Stimulated activated CD8-positive, alpha-beta memory T cell treated with anti-CD3 and anti-CD28 coated beads, Interleukin-2, amount 100 ng/mL, for 1 hour (primary cell): ENCODE measurements at regions not wholly inside any gene's neighbourhood (a gene's known extent, or its start where the extent isn't known, plus 50 kb on each side); places are given as distances from the start of the nearest gene placed in this dataset.
"Not testable (repeated sequence)": the region's sequence is repeated elsewhere in the genome, so short reads cannot be mapped to it uniquely, and the experiment has no call there.

Source experiments
- DNase-seq, 2 donors: peaks; one replicate each; pipeline ENCODE4 v3.0.0-alpha.2; 2020; ENCODE audit warnings: low read depth in 2 of 2

GRCh38 chr4:53959343-53960120, 104.9 kb downstream of the CHIC2 start:
- DNase-seq = no peak

GRCh38 chr4:53956454-53956853, 108.0 kb downstream of the CHIC2 start:
- DNase-seq = no peak

- DNase-seq = no peak
Observed at GRCh38 chr4:53956053-53956452, 108.4 kb downstream of the CHIC2 start.

DNA sequence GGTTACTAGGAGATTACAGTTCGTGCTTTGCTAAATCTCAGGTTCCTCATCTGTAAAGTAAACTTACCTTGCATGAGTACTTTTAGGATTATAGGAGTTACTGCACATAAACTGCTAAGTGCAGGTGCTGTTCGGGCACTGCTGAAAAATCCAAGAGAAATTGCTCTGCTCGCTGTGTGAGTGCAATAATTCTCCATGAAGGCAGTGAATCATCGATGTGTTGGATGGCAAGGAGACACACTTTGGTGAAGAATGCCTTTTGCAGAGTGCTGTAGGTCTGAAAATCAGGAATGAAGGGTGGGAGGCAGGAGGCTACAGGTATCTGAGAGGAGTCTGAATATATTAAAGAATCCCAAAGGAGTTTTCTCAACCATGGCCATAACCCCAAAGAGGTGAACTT, 113.0 kb downstream of the CHIC2 start:
- DNase-seq = no peak

GRCh38 chr4:53943345-53944085, 120.9 kb downstream of the CHIC2 start:
- no peak for DNase-seq

GRCh38 chr4:53942712-53943111, 121.7 kb downstream of the CHIC2 start:
- DNase-seq = no peak

GRCh38 chr4:53941331-53941730, 123.1 kb downstream of the CHIC2 start:
- no peak for DNase-seq

GRCh38 chr4:53939892-53940291, 124.5 kb downstream of the CHIC2 start:
- DNase-seq = not testable (repeated sequence)

DNA sequence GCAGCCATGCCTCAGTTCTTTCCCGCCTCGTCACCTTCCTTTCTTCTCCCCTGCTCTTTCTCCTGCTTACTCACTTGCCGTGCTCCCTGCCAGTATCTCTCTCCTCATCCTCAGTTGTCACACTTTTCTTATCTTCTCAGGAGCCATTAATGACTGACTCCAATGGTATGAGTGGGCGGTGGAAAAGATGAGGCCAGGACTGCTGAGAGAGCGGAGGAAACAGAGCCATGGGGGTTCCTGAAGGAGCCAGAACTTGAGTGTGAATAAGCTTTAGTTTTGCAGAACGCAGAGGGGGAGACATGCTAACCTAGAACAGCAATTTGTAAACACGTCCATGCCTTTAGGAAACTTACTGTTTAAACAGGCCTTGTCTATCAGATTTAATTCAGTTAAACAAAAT, 126.5 kb downstream of the CHIC2 start:
- DNase-seq = no peak

DNA sequence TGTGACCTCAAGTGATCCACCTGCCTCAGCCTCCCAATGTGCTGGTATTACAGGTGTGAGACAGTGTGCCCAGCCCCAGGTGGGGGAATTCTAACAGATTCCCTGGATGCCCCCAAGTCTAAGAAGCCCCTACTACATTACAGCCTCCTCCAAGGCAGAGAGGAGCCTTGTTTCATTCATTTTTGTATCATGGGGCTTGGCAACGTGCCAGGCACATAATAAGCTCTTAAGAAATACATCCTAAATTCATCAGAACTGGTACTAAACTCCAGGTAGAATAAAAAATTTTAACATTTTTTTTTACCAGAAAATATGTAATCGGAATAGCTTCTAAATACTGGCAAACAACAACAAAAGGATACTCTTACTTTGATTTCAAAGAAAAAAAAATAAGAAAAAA, 127.1 kb downstream of the CHIC2 start:
- no peak for DNase-seq

DNA sequence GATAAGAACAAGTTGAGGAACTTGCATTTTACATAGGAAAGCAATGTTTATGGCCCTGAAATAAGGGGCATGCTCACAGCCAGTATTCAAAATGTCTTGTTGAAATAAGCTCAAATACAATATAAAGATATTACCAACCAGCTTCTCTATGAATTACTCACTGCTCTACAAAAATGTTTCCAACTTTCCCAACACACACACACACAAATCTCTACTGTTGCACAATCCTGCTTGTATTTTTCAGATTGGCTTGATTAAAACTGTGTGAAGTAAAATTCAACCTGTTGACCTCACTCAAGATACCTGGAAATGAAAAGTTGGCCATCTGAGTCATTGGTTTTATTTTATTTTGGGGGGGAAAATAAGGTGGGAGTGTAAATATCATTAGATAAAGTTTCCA, 128.6 kb downstream of the CHIC2 start:
- DNase-seq = no peak

GRCh38 chr4:53932796-53933610, 131.4 kb downstream of the CHIC2 start:
- DNase-seq = no peak

DNA sequence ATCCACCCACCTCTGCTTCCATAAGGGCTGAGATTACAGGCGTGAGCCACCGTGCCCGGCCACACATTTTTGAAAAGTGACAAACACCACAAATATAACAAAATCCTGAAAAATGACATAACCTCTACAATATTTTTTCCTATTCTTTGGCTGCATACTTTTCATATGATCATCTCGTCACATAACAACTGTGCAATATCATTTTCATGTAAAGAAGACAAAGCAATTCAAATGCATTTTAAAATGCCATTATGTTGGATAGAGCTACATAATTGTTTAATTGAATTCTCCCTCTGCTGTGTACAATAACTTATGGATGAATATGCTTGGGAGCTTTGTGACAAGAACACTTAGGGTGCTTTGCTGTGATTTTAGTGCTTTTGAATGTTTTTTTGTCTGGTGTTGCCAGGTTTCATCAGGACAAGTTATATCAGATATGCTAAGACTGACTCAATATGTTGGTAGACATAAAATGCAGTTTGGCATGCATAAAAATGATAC, 132.9 kb downstream of the CHIC2 start:
- no peak for DNase-seq

DNA sequence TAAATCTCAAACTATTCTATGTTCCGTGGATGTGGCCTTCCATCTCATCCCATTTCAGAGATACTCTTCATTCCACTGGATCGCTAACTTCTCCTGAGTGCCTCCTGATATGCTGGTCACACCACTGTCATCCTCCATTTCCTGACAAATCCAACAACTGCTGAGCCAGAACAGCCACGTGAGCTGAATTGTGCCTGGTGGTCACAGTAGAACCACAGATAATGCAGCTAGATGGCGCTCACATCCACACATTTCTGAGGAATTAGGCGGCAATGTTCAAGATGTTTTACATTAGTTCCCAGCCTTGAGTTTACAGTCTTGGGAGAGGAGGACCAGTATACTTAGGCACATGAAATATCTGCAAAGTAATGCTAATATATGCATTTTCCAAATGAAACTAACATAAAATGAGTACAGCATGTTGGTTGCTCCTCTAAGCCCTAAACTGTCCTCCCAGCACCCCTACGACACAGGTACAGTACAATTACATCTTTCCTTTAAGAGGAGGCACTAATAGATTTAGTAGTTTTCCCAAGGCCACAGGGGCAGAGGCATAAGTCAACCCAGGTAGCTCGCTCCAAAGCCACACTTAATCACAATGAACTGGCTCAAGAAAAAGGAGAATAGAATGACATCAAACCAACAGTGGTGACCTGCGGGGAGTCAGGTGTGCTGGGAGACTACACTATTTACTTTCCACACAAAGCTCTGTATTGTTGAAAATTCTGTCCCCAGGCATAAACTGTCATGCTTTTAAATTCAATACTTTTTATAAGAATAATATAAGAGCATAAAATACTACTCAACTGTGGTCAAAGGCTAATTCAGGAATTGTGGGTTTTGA, 134.2 kb downstream of the CHIC2 start:
- DNase-seq = peak in 1 of 2 donors; percentile 21

DNA sequence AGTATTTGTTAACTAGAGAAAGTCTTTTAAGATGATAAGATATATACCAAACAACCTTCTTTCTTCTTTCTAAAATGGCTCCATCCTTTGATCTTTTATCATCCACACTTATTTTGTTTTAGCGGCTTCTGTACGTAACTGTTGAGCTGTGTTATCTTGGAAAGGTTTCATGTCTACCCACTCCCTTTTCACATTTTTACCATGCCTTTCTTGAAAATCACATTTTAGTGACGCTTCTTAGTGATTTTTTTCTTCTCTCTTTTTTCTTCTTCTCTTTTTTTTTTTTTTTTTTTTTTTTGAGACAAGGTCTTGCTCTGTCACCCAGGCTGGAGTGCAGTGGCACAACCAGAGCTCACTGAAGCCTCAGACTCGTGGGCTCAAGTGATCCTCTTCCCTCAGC, 135.1 kb downstream of the CHIC2 start:
- DNase-seq = no peak

DNA sequence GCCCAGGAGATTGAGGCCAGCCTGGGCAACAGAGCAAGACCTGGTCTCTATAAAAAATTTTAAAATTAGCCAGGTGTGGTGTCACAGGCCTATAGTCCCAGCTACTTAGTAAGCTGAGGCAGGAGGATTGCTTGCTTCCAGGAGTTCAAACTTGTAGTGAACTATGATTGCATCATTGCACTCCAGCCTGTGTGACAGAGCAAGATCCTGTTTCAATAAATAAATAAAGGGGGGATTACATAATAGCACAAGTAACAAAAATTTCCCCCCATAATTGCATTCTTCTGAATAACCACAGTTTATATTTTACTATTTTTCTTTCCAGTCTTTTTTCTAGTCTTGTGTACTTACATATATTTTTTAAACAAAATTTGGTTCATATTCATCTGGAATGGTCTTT, 135.6 kb downstream of the CHIC2 start:
- no peak for DNase-seq

DNA sequence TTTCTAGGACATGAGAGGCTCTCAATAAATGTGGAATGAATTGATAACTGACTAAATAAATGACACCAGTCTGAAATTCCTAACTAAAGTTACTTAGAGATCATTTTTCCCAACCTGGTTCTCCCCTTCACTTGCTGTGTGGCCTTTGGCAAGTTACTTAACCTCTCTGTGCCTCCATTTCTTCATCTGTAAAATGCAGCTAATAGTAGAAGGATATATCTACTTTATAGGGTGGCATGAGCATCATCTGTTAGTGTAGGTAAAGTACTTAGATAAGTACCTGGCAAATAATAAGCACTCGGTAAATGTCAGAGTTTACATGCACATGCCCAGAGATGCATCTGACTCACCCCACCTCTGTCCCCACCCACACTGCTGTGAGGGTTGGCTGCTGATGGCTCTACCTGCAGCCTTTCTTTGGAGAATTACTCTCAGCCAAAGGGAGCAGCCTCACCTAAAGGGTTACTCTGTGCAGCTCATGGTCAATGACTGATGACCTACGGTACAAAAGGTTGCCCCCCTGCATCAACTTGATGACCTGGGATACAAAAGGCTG, 139.3 kb downstream of the CHIC2 start:
- no peak for DNase-seq

DNA sequence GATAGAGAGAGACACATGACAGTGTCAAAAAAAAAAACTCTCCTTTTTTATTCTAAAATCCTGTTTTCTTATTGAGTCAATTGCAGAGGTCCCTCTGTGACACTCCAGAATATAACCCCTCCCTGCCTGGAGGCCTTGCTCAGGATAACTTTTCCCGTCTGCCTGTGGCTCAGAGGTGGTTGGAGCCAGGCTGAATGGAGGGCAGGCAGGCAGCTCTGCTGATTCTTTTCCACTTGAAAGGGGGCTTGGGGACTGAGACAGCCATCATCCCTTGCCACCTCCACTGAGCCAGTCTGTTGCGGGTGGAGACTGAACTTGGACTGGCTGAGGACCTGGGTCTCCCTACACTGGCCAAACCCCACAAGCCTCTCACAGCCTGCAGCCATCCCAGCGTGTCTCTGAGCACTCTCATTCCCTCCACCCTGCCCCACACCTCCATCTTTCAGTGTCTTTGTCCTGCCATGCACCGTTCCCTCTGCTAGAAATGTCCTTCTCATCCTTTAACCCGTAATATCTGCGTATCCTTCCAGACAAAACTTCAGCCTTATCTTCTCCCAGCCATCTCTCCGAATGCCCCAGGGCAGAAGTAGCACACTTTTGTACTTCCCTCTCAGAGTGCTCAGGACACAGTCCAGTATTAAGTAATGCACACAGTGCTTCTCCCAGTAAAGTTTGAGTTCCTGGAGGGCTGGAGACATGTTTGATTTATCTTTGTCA, 139.9 kb downstream of the CHIC2 start:
- no peak for DNase-seq

DNA sequence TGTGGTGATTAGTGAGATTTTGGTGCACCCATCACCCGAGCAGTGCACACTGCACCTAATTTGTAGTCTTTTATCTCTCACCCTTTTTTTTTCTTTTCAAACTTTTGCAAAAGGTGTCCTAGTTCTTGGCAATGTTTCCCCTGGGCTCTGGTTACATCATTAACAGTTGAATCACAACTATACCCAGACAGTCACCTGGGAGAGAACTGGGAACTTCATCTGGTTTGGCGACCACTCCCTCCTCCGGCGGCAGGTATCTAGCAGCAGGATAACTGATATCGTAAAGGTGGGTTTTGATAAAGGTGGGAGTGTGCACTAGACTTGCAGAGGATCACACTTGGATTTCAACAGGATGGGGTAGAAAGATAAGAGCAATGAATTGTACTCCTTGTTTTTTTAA, 140.5 kb downstream of the CHIC2 start:
- DNase-seq = no peak

- DNase-seq = no peak
Observed at GRCh38 chr4:53921856-53922255, 142.5 kb downstream of the CHIC2 start.
